PFSK-1 (cell line): ENCODE measurements at regions not wholly inside any gene's neighbourhood (a gene's known extent, or its start where the extent isn't known, plus 50 kb on each side); places are given as distances from the start of the nearest gene placed in this dataset.

Experiments
- FOXP2 ChIP-seq: optimal IDR thresholded peaks from 2 replicates; pipeline ENCODE3; 2011; ENCODE audit warnings: borderline replicate concordance, control low read depth, inconsistent platforms; ENCODE audit not compliant: insufficient read depth; ENCODE audit errors: extremely low read length, extremely low read depth
- POLR2AphosphoS5 ChIP-seq: IDR thresholded peaks from 2 replicates; pipeline ENCODE4 v1.6.1; 2012; ENCODE audit warnings: low read depth, mild to moderate bottlenecking, control low read depth, low read length, moderate library complexity
- SIN3A ChIP-seq: IDR thresholded peaks from 2 replicates; pipeline ENCODE4 v1.6.1; 2012; ENCODE audit warnings: mild to moderate bottlenecking, low read length, moderate library complexity, borderline replicate concordance; ENCODE audit not compliant: insufficient read depth
- TAF1 ChIP-seq: IDR thresholded peaks from 2 replicates; pipeline ENCODE4 v1.6.1; 2012; ENCODE audit warnings: low read length, control low read depth, borderline replicate concordance; ENCODE audit not compliant: insufficient read depth
- TF ChIP-seq, protein P1 (sequence below), 2 experiments: IDR thresholded peaks; 2 replicates each; pipeline versions ENCODE4 v1.6.1 to v1.8.0; 2011 to 2012; ENCODE audit warnings: low read depth in 2 of 2, low read length in 2 of 2, control low read depth in 1 of 2, inconsistent platforms in 1 of 2, mild to moderate bottlenecking in 1 of 2, moderate library complexity in 1 of 2; ENCODE audit not compliant: insufficient read depth in 1 of 2

DNA sequence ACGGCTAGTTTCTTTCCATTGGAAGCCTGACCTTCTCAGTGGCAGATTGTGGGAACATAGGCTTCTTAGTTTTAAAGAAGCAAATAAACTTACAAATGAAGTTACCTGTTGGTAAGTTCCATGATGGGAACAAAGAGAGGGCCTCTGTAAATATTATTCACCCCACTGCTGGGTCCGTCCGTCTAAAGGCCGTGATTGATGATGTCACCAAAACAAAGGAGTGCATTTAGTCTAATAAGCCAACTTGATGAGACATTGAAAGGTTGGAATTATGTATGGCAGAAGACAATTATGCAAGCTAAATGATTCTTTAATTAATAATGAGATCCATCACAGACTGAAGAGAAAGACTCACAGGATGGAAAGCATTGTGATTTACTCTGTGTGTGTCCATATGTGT lies 1091.9 kb upstream of the FANCL start:
- TF ChIP-seq TAF1, result no peak
- no peak for TF ChIP-seq POLR2AphosphoS5
- TF ChIP-seq, protein P1, sequence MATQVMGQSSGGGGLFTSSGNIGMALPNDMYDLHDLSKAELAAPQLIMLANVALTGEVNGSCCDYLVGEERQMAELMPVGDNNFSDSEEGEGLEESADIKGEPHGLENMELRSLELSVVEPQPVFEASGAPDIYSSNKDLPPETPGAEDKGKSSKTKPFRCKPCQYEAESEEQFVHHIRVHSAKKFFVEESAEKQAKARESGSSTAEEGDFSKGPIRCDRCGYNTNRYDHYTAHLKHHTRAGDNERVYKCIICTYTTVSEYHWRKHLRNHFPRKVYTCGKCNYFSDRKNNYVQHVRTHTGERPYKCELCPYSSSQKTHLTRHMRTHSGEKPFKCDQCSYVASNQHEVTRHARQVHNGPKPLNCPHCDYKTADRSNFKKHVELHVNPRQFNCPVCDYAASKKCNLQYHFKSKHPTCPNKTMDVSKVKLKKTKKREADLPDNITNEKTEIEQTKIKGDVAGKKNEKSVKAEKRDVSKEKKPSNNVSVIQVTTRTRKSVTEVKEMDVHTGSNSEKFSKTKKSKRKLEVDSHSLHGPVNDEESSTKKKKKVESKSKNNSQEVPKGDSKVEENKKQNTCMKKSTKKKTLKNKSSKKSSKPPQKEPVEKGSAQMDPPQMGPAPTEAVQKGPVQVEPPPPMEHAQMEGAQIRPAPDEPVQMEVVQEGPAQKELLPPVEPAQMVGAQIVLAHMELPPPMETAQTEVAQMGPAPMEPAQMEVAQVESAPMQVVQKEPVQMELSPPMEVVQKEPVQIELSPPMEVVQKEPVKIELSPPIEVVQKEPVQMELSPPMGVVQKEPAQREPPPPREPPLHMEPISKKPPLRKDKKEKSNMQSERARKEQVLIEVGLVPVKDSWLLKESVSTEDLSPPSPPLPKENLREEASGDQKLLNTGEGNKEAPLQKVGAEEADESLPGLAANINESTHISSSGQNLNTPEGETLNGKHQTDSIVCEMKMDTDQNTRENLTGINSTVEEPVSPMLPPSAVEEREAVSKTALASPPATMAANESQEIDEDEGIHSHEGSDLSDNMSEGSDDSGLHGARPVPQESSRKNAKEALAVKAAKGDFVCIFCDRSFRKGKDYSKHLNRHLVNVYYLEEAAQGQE (IDR thresholded peaks at IDR 0.05; ENCODE audit: insufficient read depth in 1 of 2, low read depth in 2 of 2, low read length in 2 of 2), result no peak
- TF ChIP-seq FOXP2, result no peak
- TF ChIP-seq SIN3A, result no peak

DNA sequence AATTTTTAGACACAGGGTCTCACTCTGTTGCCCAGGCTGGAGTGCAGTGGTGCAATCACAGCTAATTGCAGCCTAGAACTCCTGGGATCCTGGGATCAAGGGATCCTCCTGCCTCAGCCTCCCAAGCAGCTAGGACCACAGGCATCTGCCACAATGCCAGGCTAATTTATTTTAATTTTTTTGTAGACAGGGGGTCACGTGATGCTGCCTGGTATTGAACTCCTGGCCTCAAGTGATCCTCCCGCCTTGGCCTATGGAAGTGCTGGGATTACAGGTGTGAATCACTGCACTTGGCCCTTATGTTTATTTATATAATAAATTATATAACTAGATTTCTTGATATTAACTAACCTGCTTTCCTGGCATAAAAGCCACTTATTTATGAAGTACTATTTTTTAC lies 1081.7 kb upstream of the FANCL start:
- TF ChIP-seq, protein P1 (IDR thresholded peaks at IDR 0.05; ENCODE audit: insufficient read depth in 1 of 2, low read depth in 2 of 2, low read length in 2 of 2), result no peak
- TF ChIP-seq FOXP2 (no peak), TAF1 (no peak), SIN3A (no peak), POLR2AphosphoS5 (no peak)

DNA sequence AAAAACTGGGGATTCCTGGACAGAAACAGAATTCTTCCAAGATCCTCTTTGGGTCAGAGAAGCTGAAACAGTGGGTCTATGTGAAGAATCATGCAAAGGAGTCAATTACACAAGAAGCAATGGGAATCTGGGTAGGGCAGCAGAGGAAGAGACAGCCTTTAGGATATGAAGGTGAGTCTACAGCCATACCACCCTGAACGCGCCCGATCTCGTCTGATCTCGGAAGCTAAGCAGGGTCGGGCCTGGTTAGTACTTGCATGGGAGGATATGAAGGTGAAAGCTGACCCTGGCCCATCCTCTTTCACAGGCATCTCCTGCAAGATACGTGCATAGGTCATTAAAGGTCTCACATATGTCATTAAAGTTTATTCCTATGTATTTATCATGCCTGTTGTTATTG lies 1080.9 kb upstream of the FANCL start:
- TF ChIP-seq POLR2AphosphoS5 (no peak), SIN3A (no peak), FOXP2 (no peak), TAF1 (no peak)
- TF ChIP-seq, protein P1 (IDR thresholded peaks at IDR 0.05; ENCODE audit: insufficient read depth in 1 of 2, low read depth in 2 of 2, low read length in 2 of 2), result no peak

DNA sequence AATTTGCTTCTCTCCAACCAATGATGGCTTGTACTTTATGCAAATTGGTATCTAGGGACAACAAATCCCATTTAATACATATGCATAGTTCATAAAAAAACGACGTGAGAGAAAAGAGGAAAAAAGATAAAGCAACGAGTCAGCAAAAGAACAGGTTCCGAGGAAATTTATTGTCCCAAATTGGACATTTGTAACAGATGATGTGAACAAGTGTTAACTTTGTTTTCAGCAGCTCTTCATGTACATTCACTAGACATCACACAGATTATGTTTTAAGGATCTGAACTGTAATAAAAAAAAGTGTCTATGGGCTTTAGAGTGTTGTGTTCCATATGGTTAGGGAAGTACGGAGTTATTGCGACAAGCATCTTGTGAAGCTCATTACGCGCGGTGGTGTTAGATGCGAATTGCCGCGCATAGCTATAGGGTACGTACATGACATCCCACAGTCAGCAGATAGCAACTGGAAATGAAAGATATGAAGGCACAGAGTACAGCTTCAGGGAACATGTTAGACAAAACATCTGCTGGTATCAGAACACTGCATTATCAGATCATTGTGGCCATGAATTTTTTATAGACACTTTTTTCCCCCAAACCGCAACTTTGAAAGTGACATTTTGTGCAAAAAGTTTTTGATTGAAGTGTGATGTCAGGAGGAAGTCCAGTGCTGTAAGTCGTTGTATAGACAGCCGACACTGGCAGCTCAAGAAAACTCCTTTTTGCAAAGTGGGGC lies 1073.1 kb upstream of the FANCL start:
- TF ChIP-seq POLR2AphosphoS5 (no peak), SIN3A (no peak), FOXP2 (no peak), TAF1 (no peak)
- TF ChIP-seq, protein P1 (IDR thresholded peaks at IDR 0.05; ENCODE audit: insufficient read depth in 1 of 2, low read depth in 2 of 2, low read length in 2 of 2), result no peak
